Epithelial cell of proximal tubule (primary cell): ENCODE measurements at regions not wholly inside any gene's neighbourhood (a gene's known extent, or its start where the extent isn't known, plus 50 kb on each side); places are given as distances from the start of the nearest gene placed in this dataset.

ENCODE experiments used
- DNase-seq: peaks from one replicate; pipeline ENCODE4 v3.0.0-alpha.2; 2011; ENCODE audit warnings: low read depth
- H3K4me3 ChIP-seq: 2 replicates; pipeline ENCODE4 v1.5.1; 2011; ENCODE audit warnings: low read depth, mild to moderate bottlenecking, low read length
- TF ChIP-seq, protein P1 (sequence below): conservative IDR thresholded peaks from 2 replicates; pipeline ENCODE4 v1.5.1; 2012; ENCODE audit warnings: low read depth, mild to moderate bottlenecking, low read length

DNA sequence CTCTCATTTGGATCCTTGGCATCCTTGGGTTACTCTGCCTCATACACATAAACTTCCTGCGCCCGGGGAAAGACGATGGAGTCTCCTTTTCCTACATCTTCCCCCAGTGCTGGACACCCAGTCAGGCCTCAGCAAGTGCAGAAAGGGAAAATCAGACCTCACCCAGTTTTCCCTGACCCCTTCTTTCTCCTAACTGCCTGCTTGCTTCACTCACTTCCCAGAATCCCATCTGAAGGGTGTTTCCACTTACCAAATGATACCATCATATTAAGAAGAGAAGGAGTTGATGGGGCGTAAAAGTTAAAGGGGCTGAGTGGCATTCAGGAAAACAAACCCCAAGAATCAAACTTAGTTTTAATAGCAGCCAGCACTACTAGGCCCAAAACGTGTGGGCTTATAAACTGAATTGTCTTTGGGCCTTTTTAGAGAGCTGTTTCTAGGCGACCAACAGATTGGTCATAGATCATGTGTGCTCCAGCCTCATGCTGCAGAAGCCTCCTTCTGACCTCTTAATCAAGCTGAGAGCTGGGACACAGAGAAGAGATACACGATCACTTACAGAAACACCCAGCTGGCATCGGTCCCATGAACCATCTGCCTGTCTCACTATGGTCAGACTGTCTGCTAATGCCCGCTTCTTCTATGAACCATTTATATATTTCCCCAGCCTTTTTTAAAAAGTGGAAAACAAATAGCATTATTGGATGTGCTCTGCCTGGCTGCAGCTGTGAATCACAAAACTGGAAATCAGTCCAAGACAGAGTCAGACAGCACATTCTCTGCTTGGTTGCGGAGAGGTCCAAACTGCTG, 165.7 kb upstream of the SLC14A2 start:
- no peak for DNase-seq
- H3K4me3 ChIP-seq, result no peak overlapping the region
- TF ChIP-seq, protein P1, sequence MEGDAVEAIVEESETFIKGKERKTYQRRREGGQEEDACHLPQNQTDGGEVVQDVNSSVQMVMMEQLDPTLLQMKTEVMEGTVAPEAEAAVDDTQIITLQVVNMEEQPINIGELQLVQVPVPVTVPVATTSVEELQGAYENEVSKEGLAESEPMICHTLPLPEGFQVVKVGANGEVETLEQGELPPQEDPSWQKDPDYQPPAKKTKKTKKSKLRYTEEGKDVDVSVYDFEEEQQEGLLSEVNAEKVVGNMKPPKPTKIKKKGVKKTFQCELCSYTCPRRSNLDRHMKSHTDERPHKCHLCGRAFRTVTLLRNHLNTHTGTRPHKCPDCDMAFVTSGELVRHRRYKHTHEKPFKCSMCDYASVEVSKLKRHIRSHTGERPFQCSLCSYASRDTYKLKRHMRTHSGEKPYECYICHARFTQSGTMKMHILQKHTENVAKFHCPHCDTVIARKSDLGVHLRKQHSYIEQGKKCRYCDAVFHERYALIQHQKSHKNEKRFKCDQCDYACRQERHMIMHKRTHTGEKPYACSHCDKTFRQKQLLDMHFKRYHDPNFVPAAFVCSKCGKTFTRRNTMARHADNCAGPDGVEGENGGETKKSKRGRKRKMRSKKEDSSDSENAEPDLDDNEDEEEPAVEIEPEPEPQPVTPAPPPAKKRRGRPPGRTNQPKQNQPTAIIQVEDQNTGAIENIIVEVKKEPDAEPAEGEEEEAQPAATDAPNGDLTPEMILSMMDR, result no peak

DNA sequence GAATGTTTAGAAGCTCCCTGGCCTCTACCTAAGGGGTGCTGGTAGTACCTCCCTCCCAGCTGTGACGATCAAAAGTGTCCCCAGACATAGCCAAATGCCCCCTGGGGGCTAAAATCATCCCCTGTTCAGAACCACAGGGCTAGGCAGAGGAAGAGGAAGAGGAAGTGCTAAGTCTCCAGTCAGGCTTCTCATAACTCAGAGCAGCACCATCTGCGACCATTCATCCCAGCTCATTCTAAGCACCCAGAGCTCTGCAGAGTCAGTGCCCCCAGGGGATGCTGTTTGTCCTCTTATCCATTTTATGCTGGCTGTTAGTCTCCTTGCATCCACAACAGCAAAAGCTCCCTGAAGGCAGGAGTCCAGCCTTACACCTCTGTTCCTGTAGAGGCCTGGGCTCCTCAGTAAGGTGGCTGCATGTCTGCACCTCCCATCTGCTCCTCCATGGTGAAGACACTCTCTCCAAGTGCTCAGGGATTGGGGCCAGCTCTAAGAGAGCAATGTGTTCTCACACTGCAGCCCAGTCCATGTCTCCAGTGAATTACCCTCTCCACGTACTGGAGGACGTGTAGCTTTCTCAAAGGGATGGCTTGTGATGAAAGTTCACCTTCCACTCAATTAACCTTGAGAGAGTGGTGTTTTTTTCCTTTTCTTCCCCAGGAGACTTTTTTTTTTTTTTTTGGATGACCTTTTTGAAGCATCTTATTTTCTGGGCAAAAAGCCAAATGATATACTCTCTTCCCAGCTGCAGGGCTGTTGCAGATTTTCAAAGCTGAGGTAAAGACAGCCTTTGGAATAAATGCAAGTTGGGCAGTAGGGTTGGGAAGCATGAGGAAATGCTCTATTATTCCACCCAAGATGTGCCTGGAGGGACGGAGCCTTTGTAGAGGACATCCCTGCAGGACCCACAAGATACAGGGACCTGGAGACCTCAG, 158.9 kb upstream of the SLC14A2 start:
- no peak for DNase-seq
- H3K4me3 ChIP-seq, result no peak overlapping the region
- TF ChIP-seq, protein P1, result no peak

DNA sequence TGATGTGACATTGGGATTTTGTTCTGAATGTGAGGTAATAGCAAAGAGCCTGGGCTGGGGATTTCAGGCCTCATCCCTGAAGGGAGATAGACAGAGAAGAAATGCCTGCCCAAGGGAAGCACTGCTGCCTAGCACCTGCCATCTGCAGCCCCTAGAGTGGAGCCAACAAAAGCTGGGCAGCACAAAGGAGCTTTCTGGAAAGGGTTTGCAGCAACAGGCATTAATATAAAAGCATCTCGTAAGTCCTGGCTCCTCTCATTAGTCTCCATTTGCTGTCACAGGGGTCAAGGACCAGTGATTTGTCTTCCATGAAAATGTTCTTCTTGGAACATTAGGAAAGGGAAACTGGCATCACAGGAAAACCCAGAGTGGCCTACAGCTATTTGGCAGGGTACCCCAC, 157.2 kb upstream of the SLC14A2 start:
- no peak overlapping the region for H3K4me3 ChIP-seq
- DNase-seq, result no peak
- TF ChIP-seq, protein P1, result no peak

DNA sequence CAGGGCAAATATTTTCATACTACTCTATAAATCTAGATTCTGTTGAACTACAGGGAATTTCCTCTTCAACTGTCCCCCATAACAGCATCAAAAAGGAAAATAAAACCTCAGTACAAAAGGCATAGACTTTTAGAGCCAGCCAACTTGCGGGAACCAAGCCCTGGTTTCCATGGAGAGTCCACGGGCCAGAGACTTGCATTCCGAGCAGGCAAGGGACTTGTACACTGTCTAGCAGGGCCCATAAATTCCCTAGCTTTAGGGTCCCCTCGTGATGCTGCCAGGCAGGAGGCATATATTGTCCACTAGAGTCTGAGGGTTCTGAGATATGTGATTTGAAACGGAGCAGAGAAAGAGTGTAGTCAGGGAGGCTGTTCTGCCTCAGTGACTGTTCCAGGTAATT, 153.1 kb upstream of the SLC14A2 start:
- TF ChIP-seq, protein P1, result no peak
- DNase-seq, result no peak
- no peak overlapping the region for H3K4me3 ChIP-seq

DNA sequence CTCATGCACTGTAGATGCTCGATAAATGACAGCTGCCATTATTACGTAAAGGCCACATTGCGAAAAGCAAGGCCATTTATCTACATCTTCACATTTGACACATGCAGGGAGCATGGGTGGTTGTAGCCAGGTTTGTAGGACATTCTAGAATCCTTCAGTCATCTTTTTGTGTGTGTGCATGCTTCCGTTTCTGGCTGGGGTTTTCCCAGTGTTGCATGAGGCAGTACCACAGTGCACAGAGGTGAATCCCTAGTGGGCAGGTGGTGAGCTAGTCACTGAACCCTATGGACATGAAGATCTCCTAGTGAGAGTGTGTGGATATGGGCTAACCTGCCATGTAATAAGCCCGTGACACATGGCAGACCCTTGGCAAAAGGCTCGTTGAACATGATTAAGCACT, 151.8 kb upstream of the SLC14A2 start:
- no peak for DNase-seq
- H3K4me3 ChIP-seq, result no peak overlapping the region
- TF ChIP-seq, protein P1, result no peak

DNA sequence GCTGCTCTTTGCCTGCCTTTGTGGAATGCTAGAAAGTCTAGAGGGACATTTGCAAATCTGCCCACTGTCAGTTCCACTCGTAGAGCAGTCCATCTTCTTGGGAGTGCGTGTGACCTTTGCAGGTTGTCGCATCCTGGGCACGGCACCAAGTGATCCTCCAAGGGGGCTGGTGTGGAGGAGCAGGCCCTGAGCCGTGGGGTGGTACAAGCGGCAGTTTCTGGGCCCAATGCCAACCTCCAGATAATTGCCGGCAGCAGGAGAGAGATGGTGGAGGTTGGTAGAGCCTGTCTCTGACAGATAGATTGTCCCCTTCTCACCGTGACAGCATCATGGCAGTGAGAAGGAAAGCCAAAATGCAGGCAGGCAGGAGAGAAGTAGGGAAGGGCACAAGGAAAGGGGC, 150.7 kb upstream of the SLC14A2 start:
- DNase-seq, result no peak
- H3K4me3 ChIP-seq, result no peak overlapping the region
- TF ChIP-seq, protein P1, result no peak
